PFSK-1 (cell line): ENCODE measurements at regions not wholly inside any gene's neighbourhood (a gene's known extent, or its start where the extent isn't known, plus 50 kb on each side); places are given as distances from the start of the nearest gene placed in this dataset.

Source experiments
- FOXP2 ChIP-seq: optimal IDR thresholded peaks from 2 replicates; pipeline ENCODE3; 2011; ENCODE audit warnings: borderline replicate concordance, control low read depth, inconsistent platforms; ENCODE audit not compliant: insufficient read depth; ENCODE audit errors: extremely low read length, extremely low read depth
- POLR2AphosphoS5 ChIP-seq: IDR thresholded peaks from 2 replicates; pipeline ENCODE4 v1.6.1; 2012; ENCODE audit warnings: low read depth, mild to moderate bottlenecking, control low read depth, low read length, moderate library complexity
- REST ChIP-seq, 2 experiments: IDR thresholded peaks; 2 replicates each; pipeline versions ENCODE4 v1.6.1 to v1.8.0; 2011 to 2012; ENCODE audit warnings: low read depth in 2 of 2, low read length in 2 of 2, control low read depth in 1 of 2, inconsistent platforms in 1 of 2, mild to moderate bottlenecking in 1 of 2, moderate library complexity in 1 of 2; ENCODE audit not compliant: insufficient read depth in 1 of 2
- SIN3A ChIP-seq: IDR thresholded peaks from 2 replicates; pipeline ENCODE4 v1.6.1; 2012; ENCODE audit warnings: mild to moderate bottlenecking, low read length, moderate library complexity, borderline replicate concordance; ENCODE audit not compliant: insufficient read depth
- TAF1 ChIP-seq: IDR thresholded peaks from 2 replicates; pipeline ENCODE4 v1.6.1; 2012; ENCODE audit warnings: low read length, control low read depth, borderline replicate concordance; ENCODE audit not compliant: insufficient read depth

- TF ChIP-seq FOXP2 (no peak), POLR2AphosphoS5 (no peak)
Observed at GRCh38 chr2:226380679-226381078, 418.9 kb downstream of the IRS1 start.

- TF ChIP-seq TAF1 (no peak), FOXP2 (no peak), SIN3A (no peak), POLR2AphosphoS5 (no peak), REST (IDR thresholded peaks at IDR 0.05; ENCODE audit: insufficient read depth in 1 of 2, low read depth in 2 of 2, low read length in 2 of 2) (no peak)
Observed at GRCh38 chr2:226378753-226379705, 420.6 kb downstream of the IRS1 start.

DNA sequence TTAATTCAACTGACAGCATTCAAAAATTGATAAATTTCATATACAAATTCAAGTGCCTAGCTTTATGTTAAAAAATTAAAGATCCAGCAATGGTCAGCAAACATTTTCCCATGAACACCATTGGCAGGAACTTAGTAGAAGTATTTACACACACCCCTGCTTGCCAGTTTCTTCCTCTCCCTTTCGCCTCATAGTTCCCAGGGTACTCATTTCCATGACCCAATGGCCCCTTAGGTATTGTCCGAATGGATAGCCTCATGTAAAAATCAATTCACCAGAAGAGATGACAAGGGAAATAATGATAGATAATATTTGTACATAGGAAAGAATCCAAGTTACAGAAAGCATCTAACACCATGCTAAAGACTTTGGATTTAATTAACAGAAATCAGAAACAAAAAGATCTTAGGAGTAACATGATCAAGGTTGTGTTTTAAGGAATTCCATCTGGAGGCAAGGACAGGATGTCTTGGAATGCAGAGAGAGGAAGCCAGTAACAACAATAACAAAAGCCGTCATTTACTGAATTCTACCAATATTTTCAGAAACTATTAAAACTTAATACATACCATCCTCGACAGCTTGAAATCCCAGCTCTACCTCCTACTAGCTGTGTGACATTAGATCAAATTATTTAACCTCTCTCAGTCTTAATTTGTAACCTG is 423.0 kb downstream of the IRS1 start:
- TF ChIP-seq POLR2AphosphoS5 = no peak

DNA sequence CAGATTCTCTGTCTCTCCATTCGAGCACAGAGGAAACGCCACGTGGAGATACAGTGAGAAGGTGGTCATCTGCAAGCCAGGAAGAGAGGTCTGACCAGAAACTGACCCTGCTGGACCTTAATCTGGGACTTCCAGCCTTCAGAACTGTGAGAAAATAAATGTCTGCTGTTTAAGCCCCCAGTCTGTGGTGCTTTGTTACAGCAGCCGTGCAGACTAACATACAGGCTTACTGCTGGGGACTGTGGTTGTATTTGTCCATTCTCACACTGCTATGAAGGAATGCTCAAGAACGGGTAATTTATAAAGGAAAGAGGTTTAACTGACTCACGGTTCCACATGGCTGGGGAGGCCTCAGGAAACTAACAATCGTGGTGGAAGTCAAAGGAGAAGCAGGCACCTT is 432.7 kb downstream of the IRS1 start:
- TF ChIP-seq REST (IDR thresholded peaks at IDR 0.05; ENCODE audit: insufficient read depth in 1 of 2, low read depth in 2 of 2, low read length in 2 of 2) = no peak
- TF ChIP-seq TAF1 = no peak
- TF ChIP-seq POLR2AphosphoS5 = no peak
- no peak for TF ChIP-seq FOXP2
- no peak for TF ChIP-seq SIN3A

DNA sequence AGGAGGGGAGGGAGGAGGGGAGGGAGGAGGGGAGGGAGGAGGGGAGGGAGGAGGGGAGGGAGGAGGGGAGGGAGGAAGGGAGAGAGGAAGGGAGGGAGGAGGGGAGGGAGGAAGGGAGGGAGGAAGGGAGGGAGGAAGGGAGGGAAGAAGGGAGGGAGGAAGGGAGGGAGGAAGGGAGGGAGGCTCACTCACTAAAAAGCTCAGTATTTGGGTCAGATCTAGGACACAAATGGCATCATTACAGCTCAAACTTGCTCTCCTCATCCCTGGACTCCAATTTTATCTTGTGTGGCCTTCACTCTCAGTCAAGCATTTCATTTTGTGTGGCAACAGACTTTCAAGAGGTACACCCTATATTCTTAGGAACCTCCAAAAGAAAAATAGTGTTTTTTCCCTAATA is 435.4 kb downstream of the IRS1 start:
- TF ChIP-seq POLR2AphosphoS5 = no peak
- no peak for TF ChIP-seq FOXP2
- no peak for TF ChIP-seq TAF1
- no peak for TF ChIP-seq SIN3A
- no peak for TF ChIP-seq REST (IDR thresholded peaks at IDR 0.05; ENCODE audit: insufficient read depth in 1 of 2, low read depth in 2 of 2, low read length in 2 of 2)

DNA sequence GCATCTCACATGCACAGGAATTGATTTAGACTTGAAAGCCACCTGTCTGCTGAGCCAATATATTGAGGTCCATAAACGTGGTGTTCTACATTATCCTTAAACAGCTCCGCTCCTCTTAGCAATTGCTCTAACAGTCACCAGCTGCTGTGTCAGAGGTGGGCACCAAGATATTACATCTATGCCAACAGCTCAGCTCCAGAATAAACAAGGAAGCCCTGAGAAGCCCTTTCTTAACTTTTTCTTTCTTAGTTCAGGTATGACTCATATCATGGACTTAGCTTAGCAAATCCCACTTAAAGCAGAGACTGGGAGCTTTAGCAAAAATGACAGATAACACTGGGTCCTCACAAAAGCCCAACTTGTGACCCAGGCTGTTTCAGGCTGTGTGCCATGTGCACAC is 436.6 kb downstream of the IRS1 start:
- TF ChIP-seq POLR2AphosphoS5 (no peak), TAF1 (no peak), SIN3A (no peak)
